Endothelial cell of umbilical vein (primary cell): ENCODE measurements at regions not wholly inside any gene's neighbourhood (a gene's known extent, or its start where the extent isn't known, plus 50 kb on each side); places are given as distances from the start of the nearest gene placed in this dataset.

Experiments
- EZH2 ChIP-seq: IDR thresholded peaks from 2 replicates; pipeline ENCODE4 v1.6.1; 2012; ENCODE audit warnings: borderline replicate concordance, low read depth, mild to moderate bottlenecking, moderate library complexity, low read length, inconsistent platforms; ENCODE audit not compliant: severe bottlenecking
- JUN ChIP-seq: IDR thresholded peaks from 2 replicates; pipeline ENCODE4 v1.6.1; 2011; ENCODE audit warnings: borderline replicate concordance, low read depth; ENCODE audit not compliant: insufficient read length, insufficient read depth
- MAX ChIP-seq: IDR thresholded peaks from 2 replicates; pipeline ENCODE4 v1.6.1; 2011; ENCODE audit not compliant: insufficient read depth, insufficient read length
- MYC ChIP-seq: IDR thresholded peaks from one replicate; pipeline ENCODE4 v1.6.1; 2011; ENCODE audit warnings: mild to moderate bottlenecking, low read depth, low read length
- POLR2A ChIP-seq: IDR thresholded peaks from 2 replicates; pipeline ENCODE4 v1.6.1; 2012; ENCODE audit warnings: low read depth, mild to moderate bottlenecking, control low read depth, low read length
- POLR2AphosphoS5 ChIP-seq: IDR thresholded peaks from 2 replicates; pipeline ENCODE4 v1.6.1; 2012; ENCODE audit warnings: low read depth, mild to moderate bottlenecking, control low read depth, low read length, moderate library complexity; ENCODE audit not compliant: insufficient read depth
- TF ChIP-seq, protein P1 (sequence below), 2 donors: IDR thresholded peaks; 1 replicate in 1 of 2; 2 replicates in 1 of 2; pipeline ENCODE4 v1.5.1; 2011; ENCODE audit warnings: low read length in 2 of 2, mild to moderate bottlenecking in 2 of 2, moderate library complexity in 2 of 2, control low read depth in 1 of 2, inconsistent platforms in 1 of 2, low read depth in 1 of 2; ENCODE audit not compliant: insufficient read depth in 1 of 2; ENCODE audit errors: extremely low read depth in 1 of 2

- TF ChIP-seq, protein P1, sequence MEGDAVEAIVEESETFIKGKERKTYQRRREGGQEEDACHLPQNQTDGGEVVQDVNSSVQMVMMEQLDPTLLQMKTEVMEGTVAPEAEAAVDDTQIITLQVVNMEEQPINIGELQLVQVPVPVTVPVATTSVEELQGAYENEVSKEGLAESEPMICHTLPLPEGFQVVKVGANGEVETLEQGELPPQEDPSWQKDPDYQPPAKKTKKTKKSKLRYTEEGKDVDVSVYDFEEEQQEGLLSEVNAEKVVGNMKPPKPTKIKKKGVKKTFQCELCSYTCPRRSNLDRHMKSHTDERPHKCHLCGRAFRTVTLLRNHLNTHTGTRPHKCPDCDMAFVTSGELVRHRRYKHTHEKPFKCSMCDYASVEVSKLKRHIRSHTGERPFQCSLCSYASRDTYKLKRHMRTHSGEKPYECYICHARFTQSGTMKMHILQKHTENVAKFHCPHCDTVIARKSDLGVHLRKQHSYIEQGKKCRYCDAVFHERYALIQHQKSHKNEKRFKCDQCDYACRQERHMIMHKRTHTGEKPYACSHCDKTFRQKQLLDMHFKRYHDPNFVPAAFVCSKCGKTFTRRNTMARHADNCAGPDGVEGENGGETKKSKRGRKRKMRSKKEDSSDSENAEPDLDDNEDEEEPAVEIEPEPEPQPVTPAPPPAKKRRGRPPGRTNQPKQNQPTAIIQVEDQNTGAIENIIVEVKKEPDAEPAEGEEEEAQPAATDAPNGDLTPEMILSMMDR (IDR thresholded peaks at IDR 0.05; ENCODE audit: extremely low read depth in 1 of 2, insufficient read depth in 1 of 2, low read depth in 1 of 2, low read length in 2 of 2) = no peak
- no peak for TF ChIP-seq POLR2AphosphoS5
- no peak for TF ChIP-seq EZH2
- no peak for TF ChIP-seq POLR2A
- no peak for TF ChIP-seq JUN
- no peak for TF ChIP-seq MYC
- no peak for TF ChIP-seq MAX
Measured at GRCh38 chr5:87909382-87909781, 359.3 kb downstream of the TMEM161B start.
